BLaER1 treated with 17β-estradiol and CSF1 and Interleukin-3, amounts not matched to agents 10 nM and 100 nM (cell line): ENCODE measurements at regions not wholly inside any gene's neighbourhood (a gene's known extent, or its start where the extent isn't known, plus 50 kb on each side); places are given as distances from the start of the nearest gene placed in this dataset.
A peak's percentile ranks its signal among the peaks of the same experiment; 100 is the strongest.

Experiments used
- H3K27ac ChIP-seq, 11 experiments: shearing (Covaris generic); formaldehyde crosslinking; 2 replicates each; pipeline ENCODE4 v1.8.1; 2022
- H3K27me3 ChIP-seq, 11 experiments: shearing (Covaris generic); formaldehyde crosslinking; 2 replicates each; pipeline ENCODE4 v1.8.1; 2022
- H3K36me3 ChIP-seq, 11 experiments: shearing (Covaris generic); formaldehyde crosslinking; 2 replicates each; pipeline ENCODE4 v1.8.1; 2022
- H3K4me1 ChIP-seq, 10 experiments: shearing (Covaris generic); formaldehyde crosslinking; 2 replicates each; pipeline ENCODE4 v1.8.1; 2022
- H3K4me2 ChIP-seq, 11 experiments: shearing (Covaris generic); formaldehyde crosslinking; 2 replicates each; pipeline ENCODE4 v1.8.1; 2022
- H3K4me3 ChIP-seq, 10 experiments: shearing (Covaris generic); formaldehyde crosslinking; 2 replicates each; pipeline ENCODE4 v1.8.1; 2022
- H3K9ac ChIP-seq, 11 experiments: shearing (Covaris generic); formaldehyde crosslinking; 2 replicates each; pipeline ENCODE4 v1.8.1; 2022
- H3K9me3 ChIP-seq, 11 experiments: shearing (Covaris generic); formaldehyde crosslinking; replicated peaks in 1 of 11; 2 replicates each; pipeline ENCODE4 v1.8.1; 2022
- H4K20me1 ChIP-seq, 11 experiments: shearing (Covaris generic); formaldehyde crosslinking; 2 replicates each; pipeline ENCODE4 v1.8.1; 2022
- Cebpa-rat ChIP-seq, 11 experiments: shearing (Covaris generic); IDR thresholded peaks; 2 replicates each; pipeline ENCODE4 v1.8.1; 2022

DNA sequence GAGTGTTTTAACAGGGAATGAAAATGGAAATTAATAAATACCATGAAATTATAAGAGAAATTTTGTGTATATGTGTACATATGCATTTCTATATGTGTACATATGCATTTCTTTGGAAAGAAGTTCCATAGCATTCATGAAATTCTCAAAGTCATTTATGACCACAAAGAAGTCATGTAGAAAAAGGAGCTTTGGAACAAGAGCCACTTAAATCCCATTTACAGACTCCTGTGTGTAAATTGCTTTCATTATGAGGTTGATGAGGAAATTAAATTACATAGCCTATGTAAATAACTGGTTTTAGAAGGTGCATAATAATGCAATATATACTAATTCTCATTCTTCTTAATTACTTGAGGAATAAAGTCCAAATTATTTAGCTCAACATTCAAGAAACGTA, 450.5 kb upstream of the SYT1 start:
- no peaks in the 10 kb centered on the region for H3K27me3 ChIP-seq
- no peak overlapping the region for H3K27ac ChIP-seq
- no peak overlapping the region for H3K4me2 ChIP-seq
- H3K36me3 ChIP-seq = no peaks in the 10 kb centered on the region
- H4K20me1 ChIP-seq = no peaks in the 10 kb centered on the region
- H3K4me3 ChIP-seq = no peak overlapping the region
- no peak overlapping the region for H3K9ac ChIP-seq
- peaks cover 11 to 25% (median 20%) of the 10 kb centered on the region in 10 experiments; a peak in 19 of 20 replicates for H3K4me1 ChIP-seq
- H3K9me3 ChIP-seq = peaks cover 0 to 6% (median 0%) of the 10 kb centered on the region in 11 experiments; a peak in 2 of 22 replicates
- no peak for TF ChIP-seq Cebpa-rat (IDR thresholded peaks at IDR 0.05)

DNA sequence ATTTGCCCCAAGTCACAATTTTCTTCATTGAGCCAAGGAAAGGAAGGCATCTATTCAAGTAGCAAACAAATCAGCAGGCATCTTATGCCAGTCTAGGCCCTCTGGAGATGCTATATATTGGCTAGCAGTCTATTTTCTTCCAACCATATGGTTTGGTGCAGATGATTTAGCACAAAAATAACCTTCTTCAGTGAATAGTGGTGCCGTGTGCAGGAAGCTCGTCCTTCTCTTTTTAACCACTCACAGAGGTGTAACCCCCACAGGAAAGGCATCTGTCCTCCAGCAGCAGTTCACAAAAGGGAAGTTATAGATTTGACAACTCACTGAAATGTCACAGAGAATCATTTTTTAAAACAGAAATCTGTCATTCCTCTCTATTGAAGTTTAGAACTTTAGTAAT, 445.7 kb upstream of the SYT1 start:
- no peak for TF ChIP-seq Cebpa-rat (IDR thresholded peaks at IDR 0.05)
- Histone ChIP-seq H3K9ac (peak overlapping the region in 7 of 11 experiments; percentile 0 to 45 (median 41); a peak in 8 of 22 replicates), H3K27ac (peak overlapping the region; percentile 11 to 74 (median 64); a peak in 20 of 22 replicates), H3K4me1 (peaks cover 23 to 45% (median 36%) of the 10 kb centered on the region in 10 experiments), H3K9me3 (no peaks in the 10 kb centered on the region; a peak in 1 of 22 replicates), H3K4me2 (peak overlapping the region; percentile 42 to 84 (median 56)), H3K4me3 (no peak overlapping the region), H4K20me1 (no peaks in the 10 kb centered on the region), H3K36me3 (no peaks in the 10 kb centered on the region), H3K27me3 (no peaks in the 10 kb centered on the region)

DNA sequence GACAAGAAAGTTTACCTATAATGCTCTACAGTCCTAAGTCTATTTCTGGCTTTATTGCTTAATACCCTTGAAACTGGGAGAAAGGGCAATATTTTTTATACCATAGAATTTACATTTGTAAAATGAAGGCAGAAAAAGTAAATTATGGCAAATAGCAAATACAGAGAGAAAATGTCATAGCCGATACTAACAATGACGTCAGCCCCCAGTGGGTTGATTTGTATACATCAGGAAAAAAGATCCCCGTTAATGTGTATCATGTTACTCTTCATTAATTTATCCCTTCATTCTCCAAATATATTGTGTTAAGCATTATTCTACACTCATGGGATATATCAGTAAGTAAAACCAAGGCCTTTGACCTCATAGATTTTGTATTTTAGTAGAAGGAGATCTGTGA, 445.1 kb upstream of the SYT1 start:
- Histone ChIP-seq H3K27ac (peak overlapping the region in 10 of 11 experiments; percentile 11 to 74 (median 66); a peak in 15 of 22 replicates), H3K4me3 (no peak overlapping the region), H3K9ac (peak overlapping the region in 5 of 11 experiments; percentile 0 to 45 (median 41); a peak in 7 of 22 replicates), H3K4me2 (peak overlapping the region; percentile 42 to 84 (median 56); a peak in 20 of 22 replicates), H4K20me1 (no peaks in the 10 kb centered on the region), H3K27me3 (no peaks in the 10 kb centered on the region), H3K4me1 (peaks cover 23 to 45% (median 36%) of the 10 kb centered on the region in 10 experiments), H3K36me3 (no peaks in the 10 kb centered on the region), H3K9me3 (no peaks in the 10 kb centered on the region; a peak in 1 of 22 replicates)
- no peak for TF ChIP-seq Cebpa-rat (IDR thresholded peaks at IDR 0.05)

DNA sequence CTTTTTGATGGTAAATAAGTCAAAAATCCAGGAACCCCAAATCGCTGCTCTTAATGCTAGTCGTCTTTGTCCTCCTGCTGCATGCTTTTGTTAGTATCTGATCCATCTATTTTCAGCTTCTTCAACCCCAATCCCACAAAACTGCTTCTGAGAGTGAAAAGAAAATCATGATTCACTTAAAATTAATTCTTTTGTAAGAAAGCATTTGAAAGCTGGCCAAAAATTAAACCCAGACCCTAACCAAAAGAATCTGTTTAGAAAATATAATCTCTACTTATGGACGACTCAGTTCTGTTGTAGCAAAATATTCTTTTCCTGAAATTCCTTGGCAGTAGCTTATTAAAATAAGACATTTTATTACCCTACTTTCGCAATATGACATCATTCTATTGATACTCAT, 443.6 kb upstream of the SYT1 start:
- H3K27ac ChIP-seq = no peak overlapping the region
- H4K20me1 ChIP-seq = no peaks in the 10 kb centered on the region
- H3K4me3 ChIP-seq = no peak overlapping the region
- H3K4me2 ChIP-seq = peak overlapping the region in 1 of 11 experiments; percentile 4; a peak in 2 of 22 replicates
- peaks cover 23 to 51% (median 30%) of the 10 kb centered on the region in 10 experiments for H3K4me1 ChIP-seq
- no peaks in the 10 kb centered on the region for H3K27me3 ChIP-seq
- TF ChIP-seq Cebpa-rat (IDR thresholded peaks at IDR 0.05) = no peak
- H3K9ac ChIP-seq = no peak overlapping the region
- no peaks in the 10 kb centered on the region; a peak in 1 of 22 replicates for H3K9me3 ChIP-seq
- no peaks in the 10 kb centered on the region for H3K36me3 ChIP-seq

DNA sequence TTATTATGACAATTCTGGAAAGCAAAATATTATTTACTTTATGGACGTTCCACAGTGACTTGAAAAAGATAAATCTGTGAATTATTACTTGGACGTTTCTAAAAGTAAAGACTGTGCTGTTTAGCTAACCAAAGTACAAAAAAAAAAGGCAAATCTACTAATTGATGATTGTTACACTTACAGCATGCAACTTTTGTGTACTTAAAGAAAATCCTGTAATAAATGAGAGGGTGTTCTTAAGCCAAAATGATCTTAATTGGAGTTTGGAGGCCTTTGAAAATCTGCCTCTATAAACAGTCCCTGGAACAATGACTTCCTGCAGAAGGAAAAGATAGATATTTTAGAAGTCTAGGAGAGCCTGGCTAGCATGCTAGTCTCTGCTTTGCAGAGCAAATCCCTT, 434.0 kb upstream of the SYT1 start:
- no peak overlapping the region for H3K27ac ChIP-seq
- peaks cover 0 to 10% (median 5%) of the 10 kb centered on the region in 11 experiments; a peak in 8 of 22 replicates for H3K9me3 ChIP-seq
- no peak overlapping the region for H3K9ac ChIP-seq
- no peaks in the 10 kb centered on the region for H3K36me3 ChIP-seq
- no peak for TF ChIP-seq Cebpa-rat (IDR thresholded peaks at IDR 0.05)
- H4K20me1 ChIP-seq = no peaks in the 10 kb centered on the region
- no peaks in the 10 kb centered on the region for H3K27me3 ChIP-seq
- H3K4me3 ChIP-seq = no peak overlapping the region
- no peak overlapping the region for H3K4me2 ChIP-seq
- H3K4me1 ChIP-seq = no peaks in the 10 kb centered on the region

DNA sequence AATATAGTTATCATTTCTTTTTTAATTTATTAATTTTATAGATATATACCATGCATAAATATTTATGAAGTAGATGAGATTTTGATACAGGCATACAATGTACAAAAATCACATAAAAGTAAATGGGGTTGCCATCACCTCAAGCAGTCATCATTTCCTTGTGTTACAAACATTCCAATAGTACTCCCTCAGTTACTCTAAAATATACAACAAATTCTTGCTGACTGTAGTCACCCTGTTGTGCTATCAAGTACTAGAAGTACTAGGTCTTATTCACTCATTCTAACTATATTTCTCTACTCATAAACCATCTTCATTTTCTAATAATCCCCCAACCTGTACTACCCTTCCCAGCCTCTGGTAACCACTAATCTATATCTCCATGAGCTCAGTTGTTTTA, 432.6 kb upstream of the SYT1 start:
- Histone ChIP-seq H3K27ac (no peak overlapping the region), H3K9me3 (peaks cover 0 to 23% (median 9%) of the 10 kb centered on the region in 11 experiments; a peak in 10 of 22 replicates), H4K20me1 (no peaks in the 10 kb centered on the region), H3K27me3 (no peaks in the 10 kb centered on the region), H3K9ac (no peak overlapping the region), H3K4me1 (no peaks in the 10 kb centered on the region), H3K4me3 (no peak overlapping the region), H3K4me2 (no peak overlapping the region), H3K36me3 (no peaks in the 10 kb centered on the region)
- TF ChIP-seq Cebpa-rat (IDR thresholded peaks at IDR 0.05) = no peak

DNA sequence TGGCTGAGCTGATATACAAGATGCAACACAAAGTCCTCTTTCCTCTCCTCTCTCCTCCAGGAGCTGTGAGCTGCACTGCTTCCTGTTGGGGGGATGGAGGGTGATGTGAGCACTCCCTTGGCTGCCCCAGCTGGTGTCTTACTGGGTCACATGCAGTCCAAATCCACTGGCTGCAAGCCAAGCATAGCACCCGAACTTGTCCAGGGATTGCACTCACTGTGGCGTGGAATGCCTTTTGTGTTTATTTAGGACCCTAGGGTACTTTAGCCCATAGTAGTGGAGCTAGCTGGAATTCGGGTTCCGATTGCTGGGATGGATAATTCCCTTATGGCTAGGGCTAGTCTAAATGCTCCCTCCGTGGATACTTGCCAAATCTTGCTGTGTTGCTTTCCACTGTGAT, 424.9 kb upstream of the SYT1 start:
- Histone ChIP-seq H4K20me1 (no peaks in the 10 kb centered on the region), H3K4me2 (no peak overlapping the region), H3K4me1 (no peaks in the 10 kb centered on the region), H3K4me3 (no peak overlapping the region), H3K9me3 (peaks cover 20 to 43% (median 35%) of the 10 kb centered on the region in 11 experiments), H3K27ac (no peak overlapping the region), H3K27me3 (no peaks in the 10 kb centered on the region), H3K36me3 (no peaks in the 10 kb centered on the region), H3K9ac (no peak overlapping the region)
- TF ChIP-seq Cebpa-rat (IDR thresholded peaks at IDR 0.05) = no peak

DNA sequence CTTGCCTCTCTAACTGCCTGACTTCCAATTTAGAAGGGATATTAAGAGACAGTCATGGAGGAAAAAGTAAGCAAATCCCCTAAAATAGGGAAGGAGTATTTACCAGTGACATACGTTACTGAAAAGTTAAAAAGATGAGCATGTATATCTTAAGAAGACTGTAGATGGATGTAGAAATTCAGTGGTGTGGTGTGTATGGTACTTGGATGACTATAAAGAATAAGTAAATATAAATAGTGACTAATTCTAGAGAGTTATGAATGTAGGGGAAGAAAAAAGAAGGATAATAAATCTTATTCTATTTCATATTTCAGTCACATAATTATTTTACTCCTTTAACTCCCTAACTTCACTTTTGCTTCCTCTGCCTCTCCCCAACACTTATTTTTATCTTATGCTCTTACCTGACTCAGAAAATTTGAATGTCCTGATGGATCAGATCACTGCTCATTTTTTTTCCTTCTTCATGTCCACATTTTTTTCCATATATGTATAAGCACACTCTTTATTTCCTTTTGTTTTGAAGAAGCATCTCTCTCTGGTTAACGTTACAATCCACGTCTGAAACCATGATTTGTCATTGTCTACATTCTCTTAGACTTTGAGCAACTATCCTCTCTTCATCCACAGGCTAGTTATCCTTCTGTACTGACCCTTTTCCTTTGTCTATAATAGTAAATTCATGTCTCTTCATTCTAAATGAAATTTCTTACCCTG, 422.7 kb upstream of the SYT1 start:
- H3K4me3 ChIP-seq = no peak overlapping the region
- no peak for TF ChIP-seq Cebpa-rat (IDR thresholded peaks at IDR 0.05)

DNA sequence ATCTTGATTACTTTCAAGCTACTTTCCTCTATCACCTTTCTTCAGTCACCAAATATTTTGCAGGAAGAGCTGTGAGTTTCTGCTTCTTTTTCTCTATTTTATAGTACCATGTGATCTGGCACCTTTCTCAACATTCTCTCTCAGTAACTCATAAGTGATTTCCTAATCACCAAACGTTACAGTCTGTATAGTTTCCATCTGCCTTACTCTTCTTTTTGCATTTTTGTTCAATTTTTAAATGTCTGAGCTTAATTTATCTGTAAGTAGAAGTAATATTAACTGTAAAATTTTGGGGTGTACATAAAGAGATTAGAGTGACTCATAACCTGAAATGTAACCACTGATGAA, 422.1 kb upstream of the SYT1 start:
- no peak overlapping the region for H3K9ac ChIP-seq
- no peaks in the 10 kb centered on the region for H3K4me1 ChIP-seq
- no peak overlapping the region for H3K4me2 ChIP-seq
- H3K36me3 ChIP-seq = no peaks in the 10 kb centered on the region
- TF ChIP-seq Cebpa-rat (IDR thresholded peaks at IDR 0.05) = no peak
- H3K4me3 ChIP-seq = no peak overlapping the region
- no peaks in the 10 kb centered on the region for H4K20me1 ChIP-seq
- no peaks in the 10 kb centered on the region for H3K27me3 ChIP-seq
- H3K9me3 ChIP-seq = peaks cover 19 to 27% (median 24%) of the 10 kb centered on the region in 11 experiments
- H3K27ac ChIP-seq = no peak overlapping the region

More for the DNA sequence above, 422.7 kb upstream of the SYT1 start:
- no peak overlapping the region for H3K27ac ChIP-seq
- H3K9me3 ChIP-seq = peaks cover 20 to 32% (median 29%) of the 10 kb centered on the region in 11 experiments
- no peaks in the 10 kb centered on the region for H4K20me1 ChIP-seq
- no peaks in the 10 kb centered on the region for H3K36me3 ChIP-seq
- no peak overlapping the region for H3K4me2 ChIP-seq
- H3K9ac ChIP-seq = no peak overlapping the region
- H3K4me1 ChIP-seq = no peaks in the 10 kb centered on the region
- H3K27me3 ChIP-seq = no peaks in the 10 kb centered on the region

DNA sequence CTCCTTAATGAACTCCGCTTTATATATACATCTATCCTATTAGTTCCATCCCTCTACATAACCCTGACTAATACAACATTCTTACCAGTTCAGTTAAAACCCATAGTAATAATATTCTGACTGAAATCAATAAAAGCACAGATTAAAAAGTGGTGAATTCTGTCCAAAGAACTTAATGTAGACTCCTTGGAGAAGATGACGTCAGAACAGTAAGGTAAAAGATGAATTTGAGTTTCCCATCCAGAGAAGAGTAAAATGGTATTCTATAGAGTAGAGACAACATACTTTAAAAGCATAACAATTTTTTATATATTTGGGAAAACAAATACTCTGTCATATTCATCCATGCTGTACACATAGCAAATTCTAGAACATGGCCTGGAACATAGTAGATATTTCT, 418.0 kb upstream of the SYT1 start:
- Histone ChIP-seq H3K27ac (no peak overlapping the region), H3K27me3 (no peaks in the 10 kb centered on the region), H3K4me1 (no peaks in the 10 kb centered on the region), H3K9ac (no peak overlapping the region), H3K36me3 (no peaks in the 10 kb centered on the region), H4K20me1 (no peaks in the 10 kb centered on the region), H3K4me3 (no peak overlapping the region), H3K4me2 (no peak overlapping the region), H3K9me3 (no peaks in the 10 kb centered on the region)
- TF ChIP-seq Cebpa-rat (IDR thresholded peaks at IDR 0.05) = no peak
